Neural cell (in vitro differentiated cells): ENCODE measurements at regions not wholly inside any gene's neighbourhood (a gene's known extent, or its start where the extent isn't known, plus 50 kb on each side); places are given as distances from the start of the nearest gene placed in this dataset.
"Not testable (repeated sequence)": the region's sequence is repeated elsewhere in the genome, so short reads cannot be mapped to it uniquely, and the experiment has no call there.

Experiments
- EP300 ChIP-seq: fragments of 450-650 bp; conservative IDR thresholded peaks from 2 replicates; pipeline ENCODE4 v1.6.1; 2014; ENCODE audit warnings: antibody characterized with exemption, mild to moderate bottlenecking, moderate library complexity; ENCODE audit not compliant: poor library complexity, severe bottlenecking
- EZH2 ChIP-seq: fragments of 200-600, 300-800 bp; shearing (Covaris generic), sonication (generic); IDR thresholded peaks from 2 replicates; pipeline ENCODE4 v1.6.1; 2014; ENCODE audit warnings: antibody characterized with exemption, low read length, borderline replicate concordance, mild to moderate bottlenecking; ENCODE audit not compliant: insufficient read depth, poor library complexity, severe bottlenecking
- POLR2AphosphoS5 ChIP-seq: IDR thresholded peaks from 2 replicates; pipeline ENCODE4 v1.6.1; 2012
- TAF1 ChIP-seq: IDR thresholded peaks from 2 replicates; pipeline ENCODE4 v1.6.1; 2012; ENCODE audit warnings: low read depth
- TF ChIP-seq, protein P1 (sequence below): fragments of 450-650 bp; IDR thresholded peaks from 2 replicates; pipeline ENCODE4 v1.5.1; 2014; ENCODE audit warnings: antibody characterized with exemption, mild to moderate bottlenecking, moderate library complexity; ENCODE audit not compliant: poor library complexity, severe bottlenecking

DNA sequence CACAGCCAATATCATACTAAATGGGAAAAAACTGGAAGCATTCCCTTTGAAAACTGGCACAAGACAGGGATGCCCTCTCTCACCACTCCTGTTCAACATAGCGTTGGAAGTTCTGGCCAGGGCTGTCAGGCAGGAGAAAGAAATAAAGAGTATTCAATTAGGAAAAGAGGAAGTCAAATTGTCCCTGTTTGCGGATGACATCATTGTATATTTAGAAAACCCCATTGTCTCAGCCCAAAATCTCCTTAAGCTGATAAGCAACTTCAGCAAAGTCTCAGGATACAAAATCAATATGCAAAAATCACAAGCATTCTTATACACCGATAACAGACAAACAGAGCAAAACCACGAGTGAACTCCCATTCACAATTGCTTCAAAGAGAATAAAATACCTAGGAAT is 283.4 kb downstream of the TSN start:
- TF ChIP-seq, protein P1, sequence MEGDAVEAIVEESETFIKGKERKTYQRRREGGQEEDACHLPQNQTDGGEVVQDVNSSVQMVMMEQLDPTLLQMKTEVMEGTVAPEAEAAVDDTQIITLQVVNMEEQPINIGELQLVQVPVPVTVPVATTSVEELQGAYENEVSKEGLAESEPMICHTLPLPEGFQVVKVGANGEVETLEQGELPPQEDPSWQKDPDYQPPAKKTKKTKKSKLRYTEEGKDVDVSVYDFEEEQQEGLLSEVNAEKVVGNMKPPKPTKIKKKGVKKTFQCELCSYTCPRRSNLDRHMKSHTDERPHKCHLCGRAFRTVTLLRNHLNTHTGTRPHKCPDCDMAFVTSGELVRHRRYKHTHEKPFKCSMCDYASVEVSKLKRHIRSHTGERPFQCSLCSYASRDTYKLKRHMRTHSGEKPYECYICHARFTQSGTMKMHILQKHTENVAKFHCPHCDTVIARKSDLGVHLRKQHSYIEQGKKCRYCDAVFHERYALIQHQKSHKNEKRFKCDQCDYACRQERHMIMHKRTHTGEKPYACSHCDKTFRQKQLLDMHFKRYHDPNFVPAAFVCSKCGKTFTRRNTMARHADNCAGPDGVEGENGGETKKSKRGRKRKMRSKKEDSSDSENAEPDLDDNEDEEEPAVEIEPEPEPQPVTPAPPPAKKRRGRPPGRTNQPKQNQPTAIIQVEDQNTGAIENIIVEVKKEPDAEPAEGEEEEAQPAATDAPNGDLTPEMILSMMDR, result not testable (repeated sequence)
- TF ChIP-seq EZH2, EP300, TAF1, POLR2AphosphoS5: not testable (repeated sequence)
